ENCODE measurements at regions not wholly inside any gene's neighbourhood (a gene's known extent, or its start where the extent isn't known, plus 50 kb on each side); places are given as distances from the start of the nearest gene placed in this dataset.

DNA sequence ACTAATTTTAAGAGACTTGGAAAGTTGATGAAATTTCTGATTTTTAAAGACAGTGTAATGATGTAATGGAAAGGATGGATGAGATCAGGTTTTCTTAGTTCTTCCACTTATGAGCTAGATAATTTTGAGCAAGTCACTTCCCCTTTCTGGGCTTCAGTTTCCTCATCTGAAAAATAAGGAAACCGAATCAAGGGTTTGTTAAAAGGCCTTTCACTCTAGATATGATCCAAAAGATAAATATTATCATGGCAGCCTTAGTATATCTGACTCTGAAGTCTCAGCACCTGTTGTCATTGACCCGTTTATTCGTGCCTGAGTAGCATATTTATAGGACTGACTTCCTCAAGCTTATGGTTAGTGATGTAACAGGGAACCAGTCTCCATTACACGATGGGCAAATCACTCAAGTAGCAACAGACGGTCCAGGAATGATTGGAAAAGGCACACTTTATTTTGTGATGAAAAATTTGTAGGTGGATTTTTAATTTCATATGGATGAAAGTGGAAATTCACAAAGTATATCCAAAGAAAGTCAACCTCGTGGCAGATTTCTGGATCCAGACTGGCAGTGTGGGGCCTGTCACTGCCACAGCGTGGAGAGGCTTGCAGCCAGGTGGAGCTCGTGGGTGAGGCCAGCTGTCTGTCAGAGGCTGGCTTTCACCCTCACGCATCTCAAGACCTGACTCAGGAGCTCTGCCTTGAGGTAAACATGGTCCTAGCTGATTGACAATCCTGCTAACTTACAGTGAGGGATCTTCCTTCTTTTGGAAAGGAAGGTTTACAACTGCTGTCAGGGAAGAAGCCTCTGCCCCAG, 137.9 kb upstream of the CXCR4 start:
- no peaks in the 10 kb centered on the region for H3K9me3 ChIP-seq (ENCODE audit: control insufficient read depth, low read length)

DNA sequence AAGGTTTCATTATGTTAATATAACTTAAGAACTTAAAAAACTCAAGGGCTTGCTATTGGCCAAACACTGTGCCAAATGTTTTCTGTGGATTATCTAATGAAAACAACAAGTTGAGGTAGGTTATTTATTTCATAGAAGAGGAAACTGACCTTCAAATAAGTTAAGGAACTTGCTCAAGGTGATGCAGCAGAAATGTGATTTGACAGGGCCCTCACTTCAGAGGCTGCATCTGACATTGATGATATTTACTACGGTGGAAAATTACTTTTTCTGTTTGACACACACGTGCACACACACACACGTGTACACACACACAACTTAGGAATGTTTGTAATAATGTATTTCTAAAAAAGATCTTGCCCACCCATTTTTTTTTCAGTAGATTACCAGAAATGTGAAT, 137.2 kb upstream of the CXCR4 start:
- H3K36me3 ChIP-seq (ENCODE audit: control insufficient read depth, insufficient read depth, low read length) = no peaks in the 10 kb centered on the region
- H3K4me3 ChIP-seq (ENCODE audit: extremely low read depth, insufficient read depth, low read length, poor library complexity, severe bottlenecking) = no peak overlapping the region
- H3K4me1 ChIP-seq (ENCODE audit: control insufficient read depth, insufficient read depth, low read length, poor library complexity, severe bottlenecking) = no peaks in the 10 kb centered on the region
- no peaks in the 10 kb centered on the region for H3K9me3 ChIP-seq (ENCODE audit: control insufficient read depth, low read length)
- no CpG with 5 or more reads among the region's 3 CpGs for WGBS, 2 experiments (ENCODE audit: insufficient coverage in 2 of 2)
- H3K27ac ChIP-seq (ENCODE audit: low read depth, low read length, severe bottlenecking) = no peak overlapping the region

More for the DNA sequence above, 137.9 kb upstream of the CXCR4 start:
- no peaks in the 10 kb centered on the region for H3K4me1 ChIP-seq (ENCODE audit: control insufficient read depth, insufficient read depth, low read length, poor library complexity, severe bottlenecking)
- WGBS, 2 experiments (ENCODE audit: insufficient coverage in 2 of 2) = 76 to 91% methylated on average over 6 to 9 of the region's 9 CpGs
- no peak overlapping the region for H3K27ac ChIP-seq (ENCODE audit: low read depth, low read length, severe bottlenecking)
- no peak overlapping the region for H3K4me3 ChIP-seq (ENCODE audit: extremely low read depth, insufficient read depth, low read length, poor library complexity, severe bottlenecking)
- no peaks in the 10 kb centered on the region for H3K36me3 ChIP-seq (ENCODE audit: control insufficient read depth, insufficient read depth, low read length)

DNA sequence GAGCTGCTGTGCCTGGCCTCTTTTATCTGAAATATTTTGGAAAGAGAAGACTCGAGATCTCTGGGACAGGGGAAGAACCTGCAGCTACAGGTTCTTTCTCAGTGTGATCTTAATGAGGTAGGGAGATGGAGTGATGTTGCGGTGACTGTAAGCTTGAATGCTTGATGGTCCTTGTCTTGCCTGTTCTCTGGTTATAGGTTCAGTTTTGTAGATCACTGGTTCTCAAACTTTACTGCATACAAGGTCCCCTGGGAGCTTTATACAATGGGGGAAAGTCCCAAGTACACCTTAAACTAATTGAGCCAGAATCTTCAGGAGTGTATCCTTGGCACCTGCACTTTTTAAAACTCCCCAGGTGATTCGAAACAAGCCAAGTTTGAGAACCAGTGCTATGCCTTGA, 136.7 kb upstream of the CXCR4 start:
- Histone ChIP-seq H3K36me3 (ENCODE audit: control insufficient read depth, insufficient read depth, low read length) (no peaks in the 10 kb centered on the region), H3K4me3 (ENCODE audit: extremely low read depth, insufficient read depth, low read length, poor library complexity, severe bottlenecking) (no peak overlapping the region), H3K9me3 (ENCODE audit: control insufficient read depth, low read length) (no peaks in the 10 kb centered on the region), H3K4me1 (ENCODE audit: control insufficient read depth, insufficient read depth, low read length, poor library complexity, severe bottlenecking) (no peaks in the 10 kb centered on the region), H3K27ac (ENCODE audit: low read depth, low read length, severe bottlenecking) (no peak overlapping the region)
- WGBS, 2 experiments (ENCODE audit: insufficient coverage in 2 of 2) = 86 to 95% methylated on average over 2 of the region's 3 CpGs

DNA sequence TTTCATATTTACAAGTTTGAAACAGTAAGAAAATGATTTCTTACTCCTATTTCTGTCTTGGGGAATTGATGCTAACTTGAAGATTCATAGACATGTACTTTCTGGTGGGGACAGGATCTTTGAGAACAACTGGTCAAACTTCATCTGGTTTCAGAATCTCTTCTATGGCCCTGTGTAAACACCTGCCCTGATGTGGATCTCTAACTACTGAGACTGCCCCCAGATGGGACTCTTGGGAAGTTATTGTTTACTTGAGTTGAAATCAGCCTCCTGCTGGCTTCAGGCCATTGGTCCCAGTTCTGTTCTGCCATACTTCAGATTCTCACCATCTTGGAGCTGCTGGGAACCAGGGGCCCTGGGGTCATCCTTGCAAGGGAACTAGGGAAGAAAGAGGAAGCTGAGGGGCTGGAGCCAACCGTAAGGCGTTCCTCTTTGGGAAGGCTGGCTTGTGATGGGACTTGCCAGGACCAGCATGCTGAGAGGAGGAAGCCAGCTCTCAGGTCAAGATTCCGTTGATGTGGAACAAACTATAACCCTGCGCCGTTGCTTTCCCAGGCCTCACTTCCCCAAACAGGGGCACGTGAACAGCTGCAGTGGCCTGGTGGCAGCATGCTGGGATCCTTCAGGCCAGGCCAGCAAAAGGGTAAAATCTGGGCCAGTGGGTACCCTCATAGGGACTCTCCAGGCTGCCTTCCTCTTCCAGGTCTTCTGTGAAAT, 135.5 kb upstream of the CXCR4 start:
- Histone ChIP-seq H3K4me1 (ENCODE audit: control insufficient read depth, insufficient read depth, low read length, poor library complexity, severe bottlenecking) (no peaks in the 10 kb centered on the region), H3K4me3 (ENCODE audit: extremely low read depth, insufficient read depth, low read length, poor library complexity, severe bottlenecking) (no peak overlapping the region), H3K36me3 (ENCODE audit: control insufficient read depth, insufficient read depth, low read length) (no peaks in the 10 kb centered on the region), H3K27ac (ENCODE audit: low read depth, low read length, severe bottlenecking) (no peak overlapping the region), H3K9me3 (ENCODE audit: control insufficient read depth, low read length) (no peaks in the 10 kb centered on the region)
- WGBS, 2 experiments (ENCODE audit: insufficient coverage in 2 of 2) = 92 to 97% methylated on average over 5 to 6 of the region's 6 CpGs

DNA sequence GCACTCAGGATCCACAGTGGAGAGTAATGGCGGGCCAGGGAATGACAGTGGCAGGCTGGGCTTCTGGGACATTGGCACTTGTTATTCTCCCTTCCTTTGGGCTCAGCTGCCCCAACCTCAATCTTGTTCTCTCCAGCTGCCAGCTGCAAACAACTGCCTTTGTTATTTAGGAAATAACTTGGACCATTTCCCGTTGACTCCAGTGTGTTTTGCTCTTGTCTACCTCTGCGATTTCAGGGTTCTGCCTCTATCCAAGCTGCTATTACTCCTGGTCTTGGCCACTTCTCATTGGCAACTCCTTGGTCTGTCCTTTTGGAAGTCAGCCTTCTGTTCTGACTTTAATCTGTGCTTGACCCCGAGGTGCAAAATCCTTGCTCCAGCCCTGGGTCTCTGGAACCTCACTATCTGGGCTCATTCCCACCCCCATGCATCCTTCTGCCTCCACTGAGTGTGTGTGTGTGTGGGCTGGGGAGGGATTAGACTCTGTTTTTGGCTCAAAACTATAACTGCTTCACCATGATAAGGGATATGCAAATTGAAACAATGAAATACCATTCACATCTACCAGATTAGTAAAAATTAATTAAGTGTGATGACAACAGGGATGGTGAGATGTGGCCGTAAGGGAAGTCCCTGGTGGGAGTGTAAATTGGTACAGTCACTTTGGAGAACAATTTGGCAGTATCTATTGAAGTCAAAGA, 134.1 kb upstream of the CXCR4 start:
- Histone ChIP-seq H3K36me3 (ENCODE audit: control insufficient read depth, insufficient read depth, low read length) (no peaks in the 10 kb centered on the region), H3K9me3 (ENCODE audit: control insufficient read depth, low read length) (no peaks in the 10 kb centered on the region), H3K27ac (ENCODE audit: low read depth, low read length, severe bottlenecking) (no peak overlapping the region), H3K4me3 (ENCODE audit: extremely low read depth, insufficient read depth, low read length, poor library complexity, severe bottlenecking) (no peak overlapping the region), H3K4me1 (ENCODE audit: control insufficient read depth, insufficient read depth, low read length, poor library complexity, severe bottlenecking) (no peaks in the 10 kb centered on the region)
- 92 to 93% methylated on average over 3 to 4 of the region's 5 CpGs for WGBS, 2 experiments (ENCODE audit: insufficient coverage in 2 of 2)

DNA sequence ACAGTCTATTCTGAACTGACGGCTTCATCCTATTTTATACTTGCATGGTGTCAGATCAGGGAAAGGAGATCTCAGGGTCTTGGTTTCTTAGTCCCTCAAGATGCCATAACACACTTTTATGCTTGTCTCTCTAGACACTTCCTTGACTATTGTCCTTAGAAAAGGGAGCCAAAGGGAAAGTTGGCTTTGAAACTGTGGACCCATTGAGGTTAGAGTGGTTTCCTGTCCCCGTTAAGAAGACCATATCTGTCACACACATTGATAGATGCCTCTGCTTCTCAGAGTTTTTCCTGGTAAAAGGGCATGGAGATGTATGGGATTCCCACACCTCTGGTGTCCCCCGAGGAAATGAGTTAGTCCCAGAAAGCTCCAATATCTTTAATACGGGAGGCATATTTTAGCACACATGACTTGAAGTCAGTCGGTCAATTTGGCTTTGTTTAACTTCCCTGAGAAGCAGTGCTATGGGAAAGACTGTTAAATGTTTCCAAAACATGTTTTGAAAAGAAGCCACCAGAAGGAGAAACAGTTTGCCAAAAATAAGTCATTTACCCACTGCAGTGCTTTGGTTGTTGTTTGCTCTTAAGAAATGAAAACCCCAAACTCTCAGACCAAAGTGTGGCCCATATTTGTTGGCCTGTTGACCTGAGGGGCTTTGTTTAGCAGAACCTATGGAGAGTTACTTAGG, 133.4 kb upstream of the CXCR4 start:
- Histone ChIP-seq H3K4me3 (ENCODE audit: extremely low read depth, insufficient read depth, low read length, poor library complexity, severe bottlenecking) (no peak overlapping the region), H3K9me3 (ENCODE audit: control insufficient read depth, low read length) (no peaks in the 10 kb centered on the region), H3K36me3 (ENCODE audit: control insufficient read depth, insufficient read depth, low read length) (no peaks in the 10 kb centered on the region), H3K27ac (ENCODE audit: low read depth, low read length, severe bottlenecking) (no peak overlapping the region), H3K4me1 (ENCODE audit: control insufficient read depth, insufficient read depth, low read length, poor library complexity, severe bottlenecking) (no peaks in the 10 kb centered on the region)
- whole genome bisulfite sequencing, 2 experiments (ENCODE audit: insufficient coverage in 2 of 2) = 82 to 96% methylated on average over 3 of the region's 5 CpGs

DNA sequence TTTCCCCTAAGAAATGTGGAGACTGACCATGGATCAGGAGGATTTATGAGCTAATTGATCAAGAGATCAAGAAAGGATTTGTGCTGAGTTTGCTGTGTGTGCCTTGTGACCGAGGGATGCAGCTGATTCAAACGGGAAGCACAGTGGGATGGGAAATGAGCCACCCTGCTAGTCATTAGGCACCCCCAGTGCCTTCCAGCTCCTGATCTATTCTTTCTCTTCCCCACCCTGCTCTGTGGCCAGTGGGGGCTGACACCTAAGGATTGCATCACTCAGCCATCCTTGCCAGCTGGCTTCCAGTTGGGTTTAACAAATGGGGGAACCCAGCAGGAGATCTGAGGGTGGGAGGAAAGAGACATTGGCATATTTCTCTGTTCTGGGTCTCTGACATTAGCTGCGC, 132.2 kb upstream of the CXCR4 start:
- Histone ChIP-seq H3K27ac (ENCODE audit: low read depth, low read length, severe bottlenecking) (no peak overlapping the region), H3K4me1 (ENCODE audit: control insufficient read depth, insufficient read depth, low read length, poor library complexity, severe bottlenecking) (peaks cover 11% of the 10 kb centered on the region), H3K36me3 (ENCODE audit: control insufficient read depth, insufficient read depth, low read length) (no peaks in the 10 kb centered on the region), H3K4me3 (ENCODE audit: extremely low read depth, insufficient read depth, low read length, poor library complexity, severe bottlenecking) (no peak overlapping the region), H3K9me3 (ENCODE audit: control insufficient read depth, low read length) (no peaks in the 10 kb centered on the region)
- 89 to 100% methylated on average over 2 to 3 of the region's 3 CpGs for WGBS, 2 experiments (ENCODE audit: insufficient coverage in 2 of 2)

DNA sequence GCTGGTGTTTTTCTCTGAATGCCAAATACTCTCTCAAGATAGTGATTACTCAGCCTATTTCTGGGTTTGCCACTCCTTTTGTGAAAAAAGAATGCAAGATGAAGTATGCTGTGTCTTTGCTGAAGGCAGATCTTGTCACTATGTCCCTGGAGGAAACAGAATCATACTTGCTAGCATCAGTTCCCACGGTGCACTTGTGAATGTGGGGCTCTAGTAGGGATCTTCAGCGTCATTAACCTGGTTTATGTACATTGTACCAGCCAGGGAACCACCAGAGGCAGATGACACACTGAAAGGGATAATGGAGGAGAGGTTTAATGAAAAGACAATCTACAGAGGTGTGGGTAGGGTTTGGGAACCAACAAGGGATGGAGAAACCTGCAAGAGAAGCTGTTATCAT, 131.0 kb upstream of the CXCR4 start:
- no peaks in the 10 kb centered on the region for H3K9me3 ChIP-seq (ENCODE audit: control insufficient read depth, low read length)
- peaks cover 11% of the 10 kb centered on the region for H3K4me1 ChIP-seq (ENCODE audit: control insufficient read depth, insufficient read depth, low read length, poor library complexity, severe bottlenecking)
- H3K36me3 ChIP-seq (ENCODE audit: control insufficient read depth, insufficient read depth, low read length) = no peaks in the 10 kb centered on the region
- no peak overlapping the region for H3K4me3 ChIP-seq (ENCODE audit: extremely low read depth, insufficient read depth, low read length, poor library complexity, severe bottlenecking)
- 88 to 92% methylated on average over 2 of the region's 2 CpGs for WGBS, 2 experiments (ENCODE audit: insufficient coverage in 2 of 2)
- H3K27ac ChIP-seq (ENCODE audit: low read depth, low read length, severe bottlenecking) = no peak overlapping the region

DNA sequence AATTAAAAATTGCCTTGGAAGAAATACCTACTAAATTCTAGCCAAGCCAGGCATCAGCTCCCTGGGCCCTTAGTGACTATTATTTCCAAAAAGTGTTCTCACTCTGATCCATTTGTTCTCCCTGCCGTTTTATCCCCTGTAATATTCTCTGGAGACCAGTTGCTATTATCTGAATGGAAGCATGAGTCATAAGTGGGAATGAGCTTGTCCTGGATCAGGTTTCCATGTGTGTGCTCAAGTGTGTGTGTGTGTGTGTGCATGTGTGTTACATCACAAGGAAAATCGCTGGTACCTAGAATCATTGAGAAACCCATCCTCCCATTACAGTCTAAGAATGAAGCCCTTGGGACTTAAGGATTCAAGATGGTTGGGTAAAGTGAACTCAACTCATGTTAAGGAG, 130.3 kb upstream of the CXCR4 start:
- Histone ChIP-seq H3K4me3 (ENCODE audit: extremely low read depth, insufficient read depth, low read length, poor library complexity, severe bottlenecking) (no peak overlapping the region), H3K27ac (ENCODE audit: low read depth, low read length, severe bottlenecking) (no peak overlapping the region), H3K4me1 (ENCODE audit: control insufficient read depth, insufficient read depth, low read length, poor library complexity, severe bottlenecking) (peaks cover 11% of the 10 kb centered on the region), H3K9me3 (ENCODE audit: control insufficient read depth, low read length) (no peaks in the 10 kb centered on the region), H3K36me3 (ENCODE audit: control insufficient read depth, insufficient read depth, low read length) (no peaks in the 10 kb centered on the region)
- WGBS, 2 experiments (ENCODE audit: insufficient coverage in 2 of 2) = 78% methylated on average over 1 of the region's 2 CpGs; no CpG with 5 or more reads in 1 of the 2 experiments

DNA sequence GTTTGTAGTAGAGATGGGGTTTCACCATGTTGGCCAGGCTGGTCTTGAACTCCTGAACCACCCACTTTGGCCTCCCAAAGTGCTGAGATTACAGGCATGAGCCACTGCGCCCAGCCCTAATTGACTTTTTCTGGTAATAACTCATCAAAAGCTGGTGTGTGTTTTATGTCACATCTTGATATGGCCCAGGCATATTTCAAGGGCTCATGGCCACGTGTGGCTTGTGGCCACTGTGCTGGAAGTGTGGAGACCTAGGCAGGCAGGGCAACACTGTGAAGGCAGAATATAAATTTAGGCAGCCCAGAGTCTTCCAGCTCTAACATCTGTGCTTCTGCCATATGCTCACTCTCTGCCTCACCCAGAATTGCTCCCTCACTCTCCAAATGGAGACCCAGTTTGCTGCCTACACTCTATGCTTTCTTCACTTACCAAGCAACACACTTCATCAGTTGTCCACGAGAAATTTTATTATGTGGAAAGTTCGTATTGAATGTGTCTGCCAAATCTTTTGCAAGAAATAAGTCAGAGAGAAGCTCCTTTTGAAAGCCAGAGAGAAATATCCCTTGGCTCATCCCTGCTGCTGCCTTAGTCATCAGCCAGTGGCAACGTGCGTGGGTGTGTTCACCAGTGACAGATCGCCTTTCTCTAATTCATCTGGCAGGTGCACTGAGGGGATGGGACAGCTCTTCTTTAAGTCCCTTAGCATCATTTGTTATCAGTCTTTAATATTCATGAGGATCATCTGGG, 129.4 kb upstream of the CXCR4 start:
- no peaks in the 10 kb centered on the region for H3K36me3 ChIP-seq (ENCODE audit: control insufficient read depth, insufficient read depth, low read length)
- no peak overlapping the region for H3K27ac ChIP-seq (ENCODE audit: low read depth, low read length, severe bottlenecking)
- WGBS, 2 experiments (ENCODE audit: insufficient coverage in 2 of 2) = 84 to 88% methylated on average over 7 of the region's 7 CpGs
- H3K9me3 ChIP-seq (ENCODE audit: control insufficient read depth, low read length) = no peaks in the 10 kb centered on the region
- no peak overlapping the region for H3K4me3 ChIP-seq (ENCODE audit: extremely low read depth, insufficient read depth, low read length, poor library complexity, severe bottlenecking)
- H3K4me1 ChIP-seq (ENCODE audit: control insufficient read depth, insufficient read depth, low read length, poor library complexity, severe bottlenecking) = peaks cover 11% of the 10 kb centered on the region

Measured in mesodermal cell (in vitro differentiated cells).